ENCODE measurements at regions not wholly inside any gene's neighbourhood (a gene's known extent, or its start where the extent isn't known, plus 50 kb on each side); places are given as distances from the start of the nearest gene placed in this dataset.

DNA sequence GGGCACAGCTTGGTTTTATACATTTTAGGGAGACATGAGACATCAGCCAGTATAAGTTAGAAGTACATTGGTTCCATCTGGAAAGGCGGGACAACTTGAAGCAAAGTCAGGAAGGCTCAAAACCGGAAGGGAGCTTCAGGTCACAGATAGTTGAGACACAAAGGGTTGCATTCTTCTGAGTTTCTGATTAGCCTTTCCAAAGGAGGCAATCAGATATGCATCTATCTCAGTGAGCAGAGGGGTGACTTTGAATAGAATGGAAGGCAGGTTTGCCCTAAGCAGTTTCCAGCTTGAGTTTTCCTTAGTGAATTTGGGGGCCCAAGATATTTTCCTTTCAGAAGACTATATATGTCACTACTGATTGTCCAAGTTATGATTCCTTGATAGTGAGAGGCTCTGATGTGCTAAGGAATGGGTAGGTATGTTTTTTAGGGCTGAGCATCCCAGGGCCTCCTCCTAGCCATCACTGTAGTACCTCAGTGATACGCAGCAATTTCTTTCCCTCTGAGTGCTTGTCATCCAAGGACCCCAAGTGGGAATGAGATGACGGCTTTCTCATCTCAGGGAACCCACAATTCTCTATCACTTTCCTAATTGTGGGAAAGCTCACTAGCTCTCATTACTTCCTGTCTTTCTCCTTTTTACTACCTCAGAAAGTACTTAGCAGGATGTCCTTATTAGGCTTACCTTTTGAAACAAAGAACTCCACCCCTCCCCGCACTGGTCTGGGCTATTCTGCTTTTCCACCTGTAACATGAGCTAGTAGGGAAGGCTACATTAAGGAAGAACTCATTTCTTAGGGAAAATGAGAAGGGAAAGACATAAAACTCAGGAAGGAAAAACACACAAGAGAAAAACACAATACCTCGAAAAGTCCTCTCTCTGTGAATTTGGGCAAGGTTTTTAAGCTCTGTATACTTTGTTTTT, 632.7 kb downstream of the RAPGEF2 start:
- H3K27ac Mint-ChIP-seq = no peak overlapping the region
- ATAC-seq = no peak

GRCh38 chr4:159736411-159736810, 633.5 kb downstream of the RAPGEF2 start:
- no peak for ATAC-seq
- Mint-ChIP-seq H3K27me3 (no peaks in the 10 kb centered on the region), H3K27ac (no peak overlapping the region), H3K4me3 (no peak overlapping the region), H3K9me3 (peaks cover 3% of the 10 kb centered on the region), H3K36me3 (no peaks in the 10 kb centered on the region), H3K4me1 (no peaks in the 10 kb centered on the region)

More for the DNA sequence above, 632.7 kb downstream of the RAPGEF2 start:
- Mint-ChIP-seq H3K4me3 (no peak overlapping the region), H3K9me3 (peaks cover 3% of the 10 kb centered on the region), H3K36me3 (no peaks in the 10 kb centered on the region), H3K4me1 (no peaks in the 10 kb centered on the region), H3K27me3 (no peaks in the 10 kb centered on the region)

- H3K4me3 Mint-ChIP-seq = no peak overlapping the region
- H3K4me1 Mint-ChIP-seq = no peaks in the 10 kb centered on the region
- no peaks in the 10 kb centered on the region for H3K36me3 Mint-ChIP-seq
- H3K9me3 Mint-ChIP-seq = peaks cover 16% of the 10 kb centered on the region
- no peak for ATAC-seq
- H3K27me3 Mint-ChIP-seq = no peaks in the 10 kb centered on the region
- no peak overlapping the region for H3K27ac Mint-ChIP-seq
Observed at GRCh38 chr4:159743971-159744370, 641.1 kb downstream of the RAPGEF2 start.

DNA sequence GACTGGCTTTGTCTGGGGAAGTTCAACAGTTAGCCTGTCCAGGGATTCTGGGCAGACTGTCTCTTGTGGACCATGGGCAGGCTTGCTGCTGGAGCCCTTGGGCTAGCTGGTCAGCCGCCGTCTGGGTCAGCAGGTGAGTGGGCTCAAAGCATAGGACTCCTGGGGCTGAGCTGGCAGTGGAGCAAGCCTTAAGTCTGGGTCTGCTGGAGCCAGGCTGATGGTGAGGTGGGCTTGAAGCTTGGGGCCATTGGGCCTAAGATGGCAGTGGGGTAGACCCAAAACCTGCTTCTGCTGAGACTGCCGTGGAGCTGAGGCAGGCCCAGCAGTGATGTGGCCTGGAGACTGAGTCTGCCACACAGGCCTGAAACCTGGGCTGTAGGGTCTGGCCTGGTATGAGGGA, 645.1 kb downstream of the RAPGEF2 start:
- no peak overlapping the region for H3K27ac Mint-ChIP-seq
- no peaks in the 10 kb centered on the region for H3K36me3 Mint-ChIP-seq
- H3K9me3 Mint-ChIP-seq = peaks cover 9% of the 10 kb centered on the region
- ATAC-seq = peak; percentile 16
- H3K4me3 Mint-ChIP-seq = no peak overlapping the region
- H3K27me3 Mint-ChIP-seq = no peaks in the 10 kb centered on the region
- no peaks in the 10 kb centered on the region for H3K4me1 Mint-ChIP-seq

DNA sequence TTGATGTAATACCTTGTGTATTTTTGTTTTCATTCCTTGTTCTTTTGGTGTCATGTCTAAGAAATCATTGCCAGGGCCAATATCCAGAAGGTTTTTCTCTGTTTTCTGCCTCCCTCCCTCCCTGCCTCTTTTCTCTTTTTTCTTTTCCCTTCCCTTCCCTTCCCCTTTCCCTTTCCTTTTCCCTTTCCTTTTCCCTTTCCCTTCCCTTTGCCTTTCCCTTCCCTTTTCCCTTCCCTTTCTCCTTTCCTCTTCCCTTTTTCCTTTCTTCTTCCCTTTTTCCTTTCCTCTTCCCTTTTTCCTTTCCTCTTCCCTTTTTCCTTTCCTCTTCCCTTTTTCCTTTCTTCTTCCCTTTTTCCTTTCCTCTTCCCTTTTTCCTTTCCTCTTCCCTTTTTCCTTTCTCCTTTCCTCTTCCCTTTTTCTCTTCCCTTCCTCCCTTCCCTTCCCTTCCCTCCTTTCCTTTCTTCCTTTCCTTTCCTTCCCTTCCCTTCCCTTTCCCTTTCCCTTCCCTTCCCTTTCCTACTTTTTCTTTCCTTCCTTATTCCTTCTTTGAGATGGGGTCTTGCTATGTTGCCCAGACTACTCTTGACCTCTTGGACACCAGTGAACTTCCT, 646.1 kb downstream of the RAPGEF2 start:
- no peak for ATAC-seq
- Mint-ChIP-seq H3K27me3 (no peaks in the 10 kb centered on the region), H3K4me3 (no peak overlapping the region), H3K9me3 (peaks cover 7% of the 10 kb centered on the region), H3K36me3 (no peaks in the 10 kb centered on the region), H3K4me1 (no peaks in the 10 kb centered on the region), H3K27ac (no peak overlapping the region)

DNA sequence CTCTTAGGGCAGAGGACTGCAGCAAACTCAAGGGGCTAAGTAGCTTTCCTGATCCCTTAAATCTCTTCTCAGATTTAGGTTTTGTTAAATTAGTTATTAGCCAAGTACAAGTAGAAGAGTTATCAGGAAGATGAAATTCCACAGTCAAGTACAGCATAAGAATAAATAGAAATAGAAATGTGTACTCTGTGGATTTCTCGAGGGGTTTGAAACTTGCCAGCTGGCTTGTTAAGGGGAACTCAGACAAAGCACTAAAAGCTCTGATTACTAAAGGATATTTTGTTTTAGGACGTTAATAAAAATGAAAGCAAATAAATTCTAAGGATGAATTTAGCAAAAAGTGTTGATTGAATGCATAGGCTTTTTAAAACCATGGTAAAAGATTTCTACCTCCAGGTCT, 654.6 kb downstream of the RAPGEF2 start:
- H3K9me3 Mint-ChIP-seq = peaks cover 14% of the 10 kb centered on the region
- H3K36me3 Mint-ChIP-seq = no peaks in the 10 kb centered on the region
- no peak for ATAC-seq
- no peak overlapping the region for H3K27ac Mint-ChIP-seq
- no peak overlapping the region for H3K4me3 Mint-ChIP-seq
- no peaks in the 10 kb centered on the region for H3K4me1 Mint-ChIP-seq
- H3K27me3 Mint-ChIP-seq = no peaks in the 10 kb centered on the region

DNA sequence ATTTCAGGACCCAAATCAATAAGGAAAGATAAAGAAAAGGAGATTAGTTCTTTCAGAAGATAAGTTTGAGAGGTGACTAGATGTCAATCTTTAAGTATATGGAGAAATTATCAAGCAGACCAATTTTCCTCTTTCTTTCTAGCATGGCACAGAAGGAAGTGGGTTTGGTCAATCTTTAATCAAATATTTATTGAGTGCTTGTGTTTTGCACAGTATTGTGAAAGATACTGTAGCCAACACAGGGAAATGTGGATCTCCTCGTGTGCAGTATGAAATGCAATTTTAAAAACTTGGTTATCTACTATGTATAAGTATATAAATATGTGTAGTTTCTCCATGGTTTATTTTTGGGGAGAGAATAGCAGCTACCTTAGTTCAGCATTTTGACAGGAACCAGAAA, 655.2 kb downstream of the RAPGEF2 start:
- Mint-ChIP-seq H3K9me3 (peaks cover 14% of the 10 kb centered on the region), H3K27me3 (no peaks in the 10 kb centered on the region), H3K4me3 (no peak overlapping the region), H3K27ac (no peak overlapping the region), H3K4me1 (no peaks in the 10 kb centered on the region), H3K36me3 (no peaks in the 10 kb centered on the region)
- no peak for ATAC-seq

- Mint-ChIP-seq H3K27me3 (no peaks in the 10 kb centered on the region), H3K27ac (no peak overlapping the region), H3K4me1 (no peaks in the 10 kb centered on the region), H3K4me3 (no peak overlapping the region), H3K9me3 (peaks cover 2% of the 10 kb centered on the region), H3K36me3 (no peaks in the 10 kb centered on the region)
- no peak for ATAC-seq
Observed at GRCh38 chr4:159762672-159763071, 659.8 kb downstream of the RAPGEF2 start.

DNA sequence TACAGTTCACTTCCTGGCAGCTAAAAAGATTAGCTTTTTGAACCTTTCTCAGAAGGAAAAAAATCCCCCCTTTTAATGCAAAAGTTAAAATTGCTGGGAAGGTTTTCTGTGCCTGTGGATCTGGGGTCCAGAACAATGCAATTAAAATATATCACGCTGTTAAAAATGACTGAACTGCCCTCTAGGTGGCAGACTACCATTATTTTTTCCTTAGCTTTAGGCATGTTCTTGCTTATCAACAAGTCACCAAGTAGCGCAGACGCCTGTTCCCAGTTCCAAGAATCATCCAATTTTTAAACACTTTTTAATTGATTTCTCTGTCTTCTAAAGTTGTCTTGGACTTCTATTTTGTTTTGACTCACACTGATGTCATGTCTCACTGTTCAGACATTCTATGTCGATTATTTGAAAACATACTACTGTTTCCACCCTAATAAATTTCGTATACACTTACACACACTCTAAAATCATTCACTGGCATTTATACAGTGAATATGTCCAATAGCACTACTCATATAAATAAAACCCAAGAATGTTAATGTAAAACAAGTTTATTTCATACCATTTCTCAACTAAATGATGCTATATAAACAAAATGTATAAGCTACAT, 661.6 kb downstream of the RAPGEF2 start:
- no peak for ATAC-seq
- Mint-ChIP-seq H3K27ac (no peak overlapping the region), H3K4me1 (no peaks in the 10 kb centered on the region), H3K36me3 (no peaks in the 10 kb centered on the region), H3K4me3 (no peak overlapping the region), H3K9me3 (peaks cover 2% of the 10 kb centered on the region), H3K27me3 (no peaks in the 10 kb centered on the region)

GRCh38 chr4:159765382-159765781, 662.5 kb downstream of the RAPGEF2 start:
- no peaks in the 10 kb centered on the region for H3K27me3 Mint-ChIP-seq
- ATAC-seq = no peak
- no peaks in the 10 kb centered on the region for H3K4me1 Mint-ChIP-seq

GRCh38 chr4:159766241-159766640, 663.4 kb downstream of the RAPGEF2 start:
- Mint-ChIP-seq H3K27me3 (no peaks in the 10 kb centered on the region), H3K4me3 (no peak overlapping the region), H3K4me1 (no peaks in the 10 kb centered on the region), H3K36me3 (no peaks in the 10 kb centered on the region), H3K9me3 (peaks cover 2% of the 10 kb centered on the region), H3K27ac (no peak overlapping the region)
- ATAC-seq = no peak

More at GRCh38 chr4:159765382-159765781, 662.5 kb downstream of the RAPGEF2 start:
- Mint-ChIP-seq H3K4me3 (no peak overlapping the region), H3K36me3 (no peaks in the 10 kb centered on the region), H3K27ac (no peak overlapping the region), H3K9me3 (peaks cover 2% of the 10 kb centered on the region)

DNA sequence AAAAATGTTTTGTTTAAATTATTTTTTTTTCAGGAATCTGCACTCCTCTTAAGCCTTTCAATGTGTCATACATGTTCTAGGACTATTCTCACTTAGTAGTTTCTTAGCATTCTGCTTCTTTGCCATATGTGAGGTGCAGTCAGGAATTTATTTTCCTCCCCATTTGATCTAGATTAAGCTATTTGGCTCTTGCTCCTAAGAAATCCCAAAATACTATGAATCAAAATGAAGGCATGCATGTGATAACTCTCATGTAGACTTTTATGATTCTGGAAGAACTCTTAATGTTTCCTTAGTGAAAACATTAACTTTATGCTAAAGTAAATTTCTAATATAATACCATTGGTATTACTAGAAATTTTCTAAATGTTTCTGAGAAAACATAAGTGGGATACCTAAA, 664.5 kb downstream of the RAPGEF2 start:
- Mint-ChIP-seq H3K27me3 (no peaks in the 10 kb centered on the region), H3K4me3 (no peak overlapping the region), H3K4me1 (no peaks in the 10 kb centered on the region), H3K27ac (no peak overlapping the region), H3K36me3 (no peaks in the 10 kb centered on the region), H3K9me3 (peaks cover 1% of the 10 kb centered on the region)
- ATAC-seq = no peak

DNA sequence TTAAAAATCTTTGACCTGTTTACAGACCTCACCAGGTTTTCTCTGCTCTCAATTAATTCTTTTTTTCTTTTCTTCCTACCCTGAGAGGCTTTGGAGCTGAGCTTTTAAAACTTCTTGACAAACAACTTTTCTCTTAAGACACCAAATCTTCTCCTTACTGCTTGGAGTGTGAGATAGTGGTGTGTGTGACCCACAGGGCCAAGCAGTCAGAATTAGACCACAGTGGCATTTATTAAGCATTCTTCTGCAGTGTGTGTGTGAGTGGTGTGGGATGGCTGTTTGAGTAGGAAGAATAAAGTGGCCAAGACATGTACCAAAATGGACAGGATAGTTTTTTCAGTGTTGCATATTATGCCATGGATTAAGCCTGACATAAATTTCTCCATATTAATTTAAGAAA, 665.1 kb downstream of the RAPGEF2 start:
- no peak overlapping the region for H3K27ac Mint-ChIP-seq
- no peaks in the 10 kb centered on the region for H3K4me1 Mint-ChIP-seq
- no peaks in the 10 kb centered on the region for H3K27me3 Mint-ChIP-seq
- peaks cover under 1% of the 10 kb centered on the region for H3K9me3 Mint-ChIP-seq
- no peak overlapping the region for H3K4me3 Mint-ChIP-seq
- no peaks in the 10 kb centered on the region for H3K36me3 Mint-ChIP-seq
- ATAC-seq = no peak

DNA sequence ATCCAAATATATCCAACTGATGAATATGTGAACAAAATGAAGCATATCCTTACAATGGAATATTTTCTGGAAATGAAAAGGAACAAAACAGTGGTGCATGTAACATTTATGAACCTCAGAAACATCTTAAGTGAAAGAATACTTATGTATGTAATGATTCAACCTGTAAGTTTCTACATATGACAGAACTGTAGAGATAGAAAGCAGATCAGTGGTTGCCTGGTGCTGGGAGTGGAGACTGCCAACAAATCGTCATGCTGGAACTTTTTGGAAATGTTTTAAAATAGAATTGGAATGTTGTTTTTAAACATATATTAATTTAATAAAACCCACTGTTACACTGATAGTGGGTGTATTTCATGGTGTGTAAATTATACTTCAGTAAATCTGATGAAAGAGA, 667.5 kb downstream of the RAPGEF2 start:
- H3K27me3 Mint-ChIP-seq = no peaks in the 10 kb centered on the region
- H3K9me3 Mint-ChIP-seq = peaks cover 3% of the 10 kb centered on the region
- H3K4me1 Mint-ChIP-seq = no peaks in the 10 kb centered on the region
- no peak overlapping the region for H3K4me3 Mint-ChIP-seq
- H3K36me3 Mint-ChIP-seq = no peaks in the 10 kb centered on the region
- H3K27ac Mint-ChIP-seq = no peak overlapping the region
- ATAC-seq = no peak

- Mint-ChIP-seq H3K36me3 (no peaks in the 10 kb centered on the region), H3K9me3 (peaks cover 3% of the 10 kb centered on the region), H3K27ac (no peak overlapping the region), H3K27me3 (no peaks in the 10 kb centered on the region), H3K4me3 (no peak overlapping the region), H3K4me1 (no peaks in the 10 kb centered on the region)
- no peak for ATAC-seq
Observed at GRCh38 chr4:159770969-159771368, 668.1 kb downstream of the RAPGEF2 start.

DNA sequence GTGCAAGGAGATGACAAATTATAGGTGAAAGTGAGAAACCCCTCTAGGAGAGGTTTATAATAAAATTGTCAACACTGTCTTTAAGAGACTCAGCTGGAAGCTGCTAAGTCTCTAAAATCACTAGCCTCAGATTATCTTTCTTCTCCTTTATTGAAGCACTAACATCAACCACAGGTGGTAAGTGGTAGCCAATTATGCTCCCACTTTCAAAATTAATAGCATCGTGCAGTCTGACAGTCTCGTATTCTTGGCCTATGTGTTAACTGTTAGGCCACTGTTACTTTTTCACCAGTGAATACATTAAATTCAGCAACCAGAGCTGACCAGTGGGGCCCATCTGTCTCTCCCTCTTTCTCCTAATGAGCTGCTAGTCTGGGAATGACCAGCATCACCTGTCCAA, 674.1 kb downstream of the RAPGEF2 start:
- Mint-ChIP-seq H3K9me3 (peaks cover 3% of the 10 kb centered on the region), H3K27me3 (no peaks in the 10 kb centered on the region), H3K4me3 (no peak overlapping the region), H3K27ac (no peak overlapping the region), H3K36me3 (no peaks in the 10 kb centered on the region), H3K4me1 (no peaks in the 10 kb centered on the region)
- ATAC-seq = no peak
